AG08396 (cell line): ENCODE measurements at regions not wholly inside any gene's neighbourhood (a gene's known extent, or its start where the extent isn't known, plus 50 kb on each side); places are given as distances from the start of the nearest gene placed in this dataset.
"Not testable (repeated sequence)": the region's sequence is repeated elsewhere in the genome, so short reads cannot be mapped to it uniquely, and the experiment has no call there.

Experiments
- DNase-seq: peaks from one replicate; pipeline ENCODE4 v3.0.0; 2012; ENCODE audit warnings: low spot score, mixed read lengths

DNA sequence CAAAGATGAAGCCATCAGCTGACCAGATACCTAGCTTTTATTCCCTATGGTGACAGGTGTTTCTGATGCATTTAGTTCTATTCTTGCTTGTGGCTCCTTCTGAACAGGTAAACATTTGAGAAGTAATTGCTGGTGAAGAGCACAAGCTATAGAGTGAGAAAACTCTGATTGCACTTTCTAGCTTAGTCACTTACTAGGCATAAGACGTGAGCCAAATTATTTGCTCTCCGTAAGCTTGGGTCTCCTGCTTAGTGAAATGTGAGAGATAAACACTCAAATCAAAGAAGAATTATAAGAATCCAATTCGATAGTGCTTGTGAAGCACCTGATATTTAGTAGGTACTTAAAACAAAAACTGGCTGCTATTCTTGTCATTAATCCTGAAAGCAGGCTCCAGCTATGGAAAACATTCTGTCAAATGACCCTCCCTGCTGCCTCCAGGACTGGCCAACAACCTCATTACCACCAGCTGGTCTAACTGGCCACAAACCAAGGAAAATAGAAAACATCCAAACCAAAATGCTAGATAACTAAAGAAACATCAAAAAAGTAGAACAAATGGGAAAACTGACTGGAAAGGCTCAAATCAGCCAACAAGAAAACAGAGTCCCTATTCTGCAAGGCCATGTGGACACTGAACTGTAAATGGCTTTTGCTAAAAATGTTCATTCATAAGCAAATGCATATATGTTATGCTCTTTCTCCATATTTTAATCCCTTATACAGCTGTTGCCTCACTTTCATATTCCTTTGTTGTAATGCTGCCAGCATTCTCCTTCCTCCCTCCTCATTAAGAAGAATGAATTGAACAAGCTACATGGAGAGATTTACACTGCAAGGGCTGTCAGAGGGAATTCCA, 616.1 kb downstream of the DTWD2 start:
- no peak for DNase-seq

DNA sequence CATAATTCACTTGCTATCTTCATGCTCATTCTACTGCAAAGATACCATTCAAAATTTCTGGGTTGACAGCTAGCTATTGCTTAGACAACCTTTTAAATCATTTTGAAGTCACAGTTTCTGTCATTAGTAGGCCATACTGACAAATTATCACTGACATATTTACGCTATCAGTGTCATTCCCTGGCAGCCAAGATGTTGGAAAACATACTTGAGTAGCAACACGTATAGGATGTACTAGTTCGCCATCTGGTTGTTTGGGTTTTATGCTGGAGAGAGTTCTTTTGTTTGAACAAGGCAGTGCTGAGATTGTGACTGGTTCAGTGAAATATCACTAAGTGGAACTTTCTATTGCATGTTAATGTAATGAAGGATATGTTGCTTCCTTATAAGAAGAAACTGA, 621.9 kb downstream of the DTWD2 start:
- no peak for DNase-seq

DNA sequence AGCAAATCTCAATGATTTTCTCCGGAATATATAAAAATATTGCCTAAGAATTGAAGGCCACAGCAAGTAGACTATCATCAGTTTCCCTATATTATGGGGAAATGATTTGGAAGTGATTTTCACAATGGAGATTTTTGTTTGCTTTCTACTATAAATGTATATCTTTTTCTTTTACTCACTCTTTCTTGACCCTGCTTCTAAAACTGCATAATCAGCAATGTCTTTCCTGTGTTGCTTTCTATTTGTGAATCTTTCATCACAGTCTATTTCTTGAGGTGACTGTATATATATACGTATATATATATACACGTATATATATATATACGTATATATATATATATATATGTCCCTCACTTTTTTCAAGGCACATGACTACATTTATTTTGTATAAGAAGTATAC, 622.6 kb downstream of the DTWD2 start:
- DNase-seq: no peak

DNA sequence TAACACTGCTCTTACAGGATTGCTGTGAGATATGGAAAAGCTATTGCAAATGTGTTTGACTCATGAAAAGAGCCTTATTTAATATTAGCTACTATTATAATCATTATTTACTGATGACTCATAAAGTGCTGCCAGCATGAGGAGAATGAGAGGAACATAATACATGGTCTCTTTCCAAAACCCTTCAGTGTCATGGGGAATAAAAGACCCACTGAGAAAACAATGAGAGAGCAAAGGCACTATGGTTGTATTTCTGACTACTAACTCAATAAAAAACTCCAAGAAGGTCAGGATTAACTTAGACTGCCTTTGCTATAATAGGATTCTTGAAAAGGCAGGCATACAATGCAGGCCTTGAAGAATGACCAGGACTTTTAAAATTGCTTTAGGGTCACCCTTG, 633.5 kb downstream of the DTWD2 start:
- no peak for DNase-seq

DNA sequence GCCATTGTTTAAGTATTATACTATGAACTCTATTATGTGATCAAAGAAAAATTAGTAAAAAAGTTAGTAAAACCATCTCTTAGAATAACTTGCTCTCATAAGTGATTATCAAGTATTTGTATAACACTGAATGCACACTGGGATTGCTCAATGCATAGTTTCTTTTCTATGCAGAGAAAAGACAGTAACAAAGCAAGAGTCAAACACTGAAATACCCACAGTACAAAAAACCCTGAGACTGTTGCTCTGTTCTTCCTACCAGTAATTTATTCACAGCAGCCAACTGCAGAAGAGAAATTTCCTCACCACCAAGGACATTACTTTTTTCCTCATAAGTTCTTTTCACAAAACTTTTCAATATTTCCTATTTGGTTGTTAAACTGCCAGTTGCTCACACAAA, 634.4 kb downstream of the DTWD2 start:
- no peak for DNase-seq

DNA sequence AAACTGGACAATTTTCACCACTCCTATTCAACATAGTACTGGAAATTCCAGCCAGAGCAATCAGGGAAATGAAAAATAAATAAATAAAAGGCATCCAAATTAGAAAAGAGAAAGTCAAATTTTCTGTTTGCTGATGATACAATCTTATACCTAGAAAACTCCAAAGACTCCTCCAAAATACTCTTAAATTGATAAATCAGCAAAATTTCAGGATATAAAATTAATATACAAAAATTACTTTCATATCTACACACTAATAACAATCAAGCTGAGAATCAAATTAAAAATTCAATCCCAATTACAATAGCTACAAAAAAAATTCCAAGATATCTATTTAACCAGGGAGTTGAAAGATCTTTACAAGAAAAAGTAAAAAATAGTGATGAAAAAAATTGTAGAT, 651.9 kb downstream of the DTWD2 start:
- DNase-seq: no peak

DNA sequence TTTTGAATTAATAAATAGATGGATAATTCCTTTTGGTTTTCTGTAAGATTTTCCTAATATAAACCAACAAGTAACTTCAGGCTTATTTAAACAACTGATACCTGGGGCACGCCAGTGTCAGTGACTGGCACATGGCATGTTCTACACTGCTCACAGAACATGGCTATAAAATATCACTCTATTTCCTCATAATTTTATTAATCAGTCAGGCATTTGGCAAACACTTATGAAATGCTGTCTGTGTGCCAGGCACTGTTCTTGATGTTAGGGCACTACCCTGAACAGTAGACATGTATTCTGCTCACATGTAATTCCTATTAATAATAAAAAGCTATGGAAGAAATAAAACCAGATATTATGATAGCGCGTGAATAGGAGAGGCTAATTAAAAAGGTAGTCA, 661.0 kb downstream of the DTWD2 start:
- no peak for DNase-seq

DNA sequence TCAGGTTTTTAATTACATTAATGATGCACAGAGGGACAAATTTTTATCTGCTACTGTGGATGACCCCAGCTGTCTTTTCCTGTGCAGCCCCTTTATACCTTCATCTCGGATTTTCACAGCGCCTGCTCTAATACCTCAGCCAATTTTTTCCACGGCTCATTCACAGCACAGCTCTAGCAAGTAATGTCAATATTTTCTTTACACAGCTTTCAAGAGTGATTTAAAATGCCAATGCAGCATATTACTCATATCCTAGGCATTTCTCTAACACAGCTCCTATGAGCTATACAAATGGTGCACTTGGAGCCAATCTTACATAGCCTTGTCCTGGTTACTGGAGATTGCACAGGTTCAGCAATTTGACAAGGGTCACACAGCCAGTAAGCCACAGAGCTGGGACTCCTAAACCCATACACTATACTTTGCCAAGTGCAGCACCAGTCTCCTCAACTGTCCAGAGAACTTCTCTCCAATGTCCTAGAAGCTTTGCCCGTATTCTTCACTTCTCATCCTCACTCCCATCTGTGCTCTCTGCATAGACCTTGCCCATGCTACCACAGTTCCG, 661.8 kb downstream of the DTWD2 start:
- DNase-seq: no peak

DNA sequence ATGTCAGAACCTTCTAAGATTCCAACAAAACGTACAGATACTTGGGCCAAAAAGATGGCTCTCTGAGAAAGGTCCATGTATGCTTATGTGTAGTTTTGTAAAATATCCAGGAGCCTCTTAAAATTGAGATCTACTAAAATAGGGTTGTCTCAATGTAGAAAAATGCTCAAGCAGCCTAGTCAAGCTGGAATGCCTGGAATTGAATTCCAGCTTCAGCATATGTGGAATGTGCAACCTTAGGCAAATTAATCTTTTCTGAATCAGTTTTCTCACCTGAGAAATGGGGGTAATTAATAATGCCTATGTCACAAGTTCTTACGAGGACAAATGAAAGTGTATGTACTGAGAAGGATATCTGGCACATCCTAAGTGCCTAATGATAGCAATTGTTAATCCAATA, 662.4 kb downstream of the DTWD2 start:
- DNase-seq: no peak

DNA sequence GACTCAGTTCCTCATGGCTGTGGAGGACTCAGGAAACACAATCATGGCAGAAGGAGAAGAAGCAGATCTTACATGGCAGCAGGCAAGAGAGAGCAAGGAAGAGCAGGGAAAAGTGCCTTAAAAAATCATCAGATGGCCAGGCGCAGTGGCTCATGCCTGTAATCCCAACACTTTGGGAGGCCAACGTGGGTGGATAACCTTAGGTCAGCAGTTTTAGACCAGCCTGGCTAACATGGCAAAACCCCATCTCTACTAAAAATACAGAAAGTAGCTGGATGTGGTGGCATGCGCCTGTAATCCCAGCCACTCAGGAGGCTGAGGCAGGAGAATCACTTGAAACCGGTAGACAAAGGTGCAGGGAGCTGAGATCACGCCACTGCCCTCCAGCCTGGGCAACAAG, 664.6 kb downstream of the DTWD2 start:
- DNase-seq: not testable (repeated sequence)

DNA sequence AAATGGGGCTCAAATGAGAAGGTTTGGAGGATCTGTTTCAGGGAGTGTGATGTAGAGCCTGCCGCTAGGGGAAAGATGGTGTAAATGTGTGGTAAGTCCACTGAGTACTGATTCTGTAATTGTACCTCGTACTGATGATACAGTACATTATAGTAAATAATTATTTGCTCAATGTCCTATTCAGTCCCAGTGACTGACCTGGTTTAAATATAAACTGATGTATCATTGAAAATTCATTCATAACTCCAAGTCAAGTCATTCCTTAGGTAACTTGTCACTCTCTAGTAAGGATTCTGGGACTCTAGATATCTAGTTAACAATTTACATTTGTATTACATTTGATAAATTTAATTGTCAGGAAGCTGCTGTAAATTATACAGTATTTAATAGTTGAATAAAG, 667.3 kb downstream of the DTWD2 start:
- no peak for DNase-seq

DNA sequence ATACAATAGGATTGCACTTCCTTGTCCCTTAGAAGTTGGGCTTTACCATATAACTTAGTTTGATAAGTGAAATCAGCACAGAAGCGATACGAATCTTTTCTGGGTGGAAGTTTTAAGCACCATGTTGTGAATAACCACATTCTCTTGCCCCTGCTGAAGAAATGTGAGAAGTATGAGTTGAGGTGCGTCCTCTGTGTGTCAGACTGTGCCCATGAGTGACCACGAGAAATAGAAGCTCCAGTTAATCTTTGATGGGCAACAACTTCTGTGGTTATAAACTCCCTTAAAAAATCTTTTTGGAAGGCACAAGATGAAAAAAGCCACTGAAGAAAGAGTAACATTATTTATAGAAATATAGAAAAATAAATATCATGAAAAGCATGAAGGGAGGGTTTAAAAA, 668.2 kb downstream of the DTWD2 start:
- DNase-seq: no peak

DNA sequence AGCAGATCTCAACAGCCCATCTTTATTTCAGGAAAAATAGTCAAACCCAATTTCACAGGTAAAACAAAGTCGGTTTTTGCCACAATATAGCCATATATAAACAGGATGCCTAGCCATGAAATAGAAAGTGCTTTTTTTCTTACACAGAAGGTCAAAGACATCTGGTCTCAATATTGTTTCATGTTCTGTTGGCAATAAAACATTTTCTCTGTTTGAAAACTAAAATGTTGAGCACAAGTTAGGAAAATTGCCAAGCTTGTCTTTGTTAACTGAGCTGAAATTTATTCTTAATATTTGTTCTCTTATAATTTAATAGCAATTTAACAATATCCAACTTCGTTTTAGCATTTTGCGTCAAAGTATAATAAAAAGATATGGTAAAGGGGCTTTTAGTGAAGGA, 673.4 kb downstream of the DTWD2 start:
- DNase-seq: no peak

DNA sequence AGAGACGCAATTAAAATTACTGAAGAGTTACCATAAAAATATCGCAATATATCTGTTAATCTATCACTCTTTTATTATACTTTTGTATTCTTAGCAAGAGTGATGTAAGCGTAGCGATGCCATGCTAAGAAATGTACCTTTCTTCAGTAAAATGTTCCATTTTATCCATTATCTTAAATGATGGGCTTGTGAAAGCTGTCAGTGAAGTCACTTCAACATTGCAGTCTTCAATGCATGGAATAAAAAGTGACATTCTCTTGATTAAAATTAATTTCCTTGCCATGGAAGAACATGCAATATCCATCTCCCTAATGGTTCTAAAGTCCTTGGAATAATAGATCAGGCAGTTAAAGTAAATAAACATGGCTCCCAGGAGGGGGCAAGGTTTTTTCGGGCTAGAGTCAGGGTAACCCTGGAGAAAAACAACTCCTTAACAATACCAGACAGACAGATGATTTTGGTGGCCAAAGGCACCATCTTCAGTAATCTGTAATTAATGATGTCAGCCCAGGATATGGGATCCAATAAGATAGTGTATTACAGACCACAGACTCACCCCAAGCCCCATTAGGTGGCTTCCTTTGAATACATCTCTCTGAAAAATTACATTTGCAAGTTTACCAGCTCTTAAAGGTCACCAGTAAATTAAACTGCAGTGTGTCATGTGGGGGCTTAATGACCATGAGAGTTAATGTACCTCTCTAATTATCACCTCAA, 677.1 kb downstream of the DTWD2 start:
- no peak for DNase-seq

DNA sequence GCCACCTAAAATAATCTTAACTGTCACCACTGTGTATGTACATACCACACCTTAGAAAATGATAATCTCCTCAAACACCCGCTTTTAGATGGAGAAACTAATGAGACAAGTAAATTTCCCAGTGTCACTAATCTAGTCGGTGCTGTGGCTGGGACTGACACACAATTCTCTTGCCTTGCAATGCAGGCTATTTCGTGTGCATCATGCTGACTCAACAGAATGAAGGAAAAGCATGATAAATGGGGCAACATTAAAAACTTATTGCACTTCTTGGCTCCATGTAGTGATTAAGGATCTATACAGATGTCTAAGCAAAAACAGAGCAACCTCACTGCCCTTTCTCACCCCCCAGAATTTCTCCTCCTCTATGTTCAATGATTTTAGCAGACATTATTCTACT, 677.9 kb downstream of the DTWD2 start:
- DNase-seq: no peak

DNA sequence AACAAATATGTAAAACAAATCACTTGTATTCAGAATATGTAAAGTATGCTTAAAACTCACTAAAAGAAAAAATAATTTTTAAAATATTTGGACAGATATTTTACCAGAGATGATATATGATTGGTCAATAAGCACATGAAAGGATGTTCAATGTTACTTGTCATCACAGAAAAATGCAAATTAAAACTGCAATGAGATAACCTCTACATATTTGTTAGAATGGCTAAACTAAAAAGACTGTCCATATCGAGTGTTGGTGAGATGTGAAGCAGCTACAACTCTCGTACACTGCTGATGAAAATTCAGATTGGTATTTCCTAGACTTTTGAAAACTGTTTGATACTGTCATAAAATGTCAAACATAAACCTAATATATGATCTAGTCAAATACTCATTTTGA, 685.1 kb downstream of the DTWD2 start:
- DNase-seq: no peak

DNA sequence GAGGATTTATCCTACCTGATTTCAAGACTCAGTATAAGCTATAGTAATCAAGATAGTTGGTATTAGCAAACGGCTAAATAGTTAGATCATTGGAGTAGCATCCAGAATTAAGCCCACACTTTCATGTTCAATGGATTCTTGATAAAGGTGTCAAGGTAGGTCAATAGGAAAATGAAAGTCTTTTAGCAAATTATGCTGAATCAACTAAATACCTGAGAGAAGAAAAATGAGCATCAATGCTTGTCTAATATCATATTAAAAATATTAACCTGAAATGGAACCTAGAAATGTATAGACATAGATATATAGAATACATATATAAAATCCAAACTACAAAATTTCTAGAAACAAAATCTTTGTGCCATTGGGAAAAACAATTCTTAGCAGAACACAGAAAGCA, 685.6 kb downstream of the DTWD2 start:
- DNase-seq: no peak

DNA sequence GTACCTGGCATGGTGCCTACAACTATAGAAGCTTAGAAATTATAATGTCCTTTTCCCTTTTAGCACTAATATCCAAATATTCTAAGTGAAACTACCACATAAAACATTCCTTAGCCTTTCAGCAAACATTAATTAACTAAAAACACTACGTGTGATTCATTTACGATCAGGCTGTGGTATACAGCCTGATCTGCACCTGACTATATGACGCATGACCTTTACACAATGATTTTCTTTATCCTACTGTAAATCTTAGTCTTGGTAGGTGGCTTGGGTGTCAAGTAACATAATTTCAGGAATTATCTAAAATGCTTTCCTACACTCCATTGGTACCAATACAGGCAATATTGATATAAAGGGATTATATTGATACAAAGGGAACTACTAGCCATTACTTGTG, 686.7 kb downstream of the DTWD2 start:
- no peak for DNase-seq

DNA sequence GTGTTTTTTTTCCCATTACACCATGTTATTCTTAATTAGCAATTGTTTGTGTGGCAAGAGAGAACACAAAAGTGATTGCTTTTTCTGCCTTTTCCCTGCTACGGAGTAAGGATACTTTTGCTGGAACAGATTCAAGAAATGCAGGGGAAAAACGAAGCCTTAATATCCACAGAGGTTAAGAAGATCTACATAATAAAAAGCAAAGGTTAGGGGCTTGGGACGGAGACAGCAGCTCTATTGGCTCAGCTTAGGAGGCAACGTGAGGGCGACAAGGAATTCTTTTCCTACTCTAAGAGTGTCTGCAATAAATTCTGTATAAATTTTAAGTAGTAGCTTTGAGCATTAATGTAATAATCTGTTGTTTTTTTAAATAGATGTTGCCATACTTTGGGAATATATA, 693.3 kb downstream of the DTWD2 start:
- no peak for DNase-seq

DNA sequence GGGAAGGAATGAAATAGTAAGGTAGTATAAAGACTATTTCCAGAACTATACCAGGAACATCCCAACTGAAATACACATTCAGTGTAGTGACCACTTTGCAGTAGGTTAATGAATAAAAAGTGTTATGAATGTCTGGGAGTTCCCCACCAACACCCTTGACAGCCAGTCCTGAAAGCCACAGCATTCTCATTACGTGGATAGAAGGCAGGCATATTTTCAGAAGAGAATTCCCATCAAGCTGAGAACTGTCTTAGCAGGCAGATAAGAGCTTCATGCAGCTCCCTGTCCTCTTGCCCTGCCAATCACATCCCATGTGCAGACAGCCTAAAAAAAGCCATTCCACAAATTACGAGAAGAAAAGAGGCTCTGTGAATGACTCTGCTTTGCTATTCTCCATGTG, 695.0 kb downstream of the DTWD2 start:
- no peak for DNase-seq

DNA sequence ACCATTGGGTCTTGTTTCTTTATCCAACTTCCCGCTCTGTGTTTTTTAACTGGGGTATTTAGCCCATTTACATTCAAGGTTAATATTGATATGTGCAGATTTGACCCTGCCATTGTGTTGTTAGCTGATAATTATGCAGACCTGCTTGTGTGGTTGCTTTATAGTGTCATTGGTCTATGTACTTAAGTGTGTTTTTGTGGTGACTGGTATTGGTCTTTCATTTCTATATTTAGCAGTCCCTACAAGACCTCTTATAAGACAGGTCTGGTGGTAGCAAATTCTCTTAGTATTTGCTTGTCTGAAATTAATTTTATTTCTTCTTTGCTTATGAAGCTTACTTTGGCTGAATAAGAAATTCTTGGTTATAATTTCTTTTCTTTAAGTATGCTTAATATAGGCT, 698.1 kb downstream of the DTWD2 start:
- no peak for DNase-seq

DNA sequence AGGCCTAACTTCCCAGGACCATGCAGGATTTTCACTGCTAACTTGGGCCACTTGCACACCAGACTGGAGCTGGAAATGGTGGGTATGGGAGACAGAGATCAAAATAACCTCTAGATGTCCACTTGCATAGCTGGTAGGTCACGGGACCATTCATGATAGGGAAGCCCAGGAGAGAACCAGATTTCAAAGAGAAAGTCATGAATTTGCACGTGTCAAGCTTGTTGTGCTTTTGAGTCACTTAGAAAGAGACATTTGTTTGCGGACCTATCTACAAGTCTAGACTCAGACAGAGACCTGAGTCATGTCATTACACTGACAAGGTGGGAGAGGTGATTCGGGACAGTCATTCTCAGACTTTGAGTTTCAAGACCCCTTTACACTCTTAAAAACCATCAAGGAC, 704.1 kb downstream of the DTWD2 start:
- not testable (repeated sequence) for DNase-seq

DNA sequence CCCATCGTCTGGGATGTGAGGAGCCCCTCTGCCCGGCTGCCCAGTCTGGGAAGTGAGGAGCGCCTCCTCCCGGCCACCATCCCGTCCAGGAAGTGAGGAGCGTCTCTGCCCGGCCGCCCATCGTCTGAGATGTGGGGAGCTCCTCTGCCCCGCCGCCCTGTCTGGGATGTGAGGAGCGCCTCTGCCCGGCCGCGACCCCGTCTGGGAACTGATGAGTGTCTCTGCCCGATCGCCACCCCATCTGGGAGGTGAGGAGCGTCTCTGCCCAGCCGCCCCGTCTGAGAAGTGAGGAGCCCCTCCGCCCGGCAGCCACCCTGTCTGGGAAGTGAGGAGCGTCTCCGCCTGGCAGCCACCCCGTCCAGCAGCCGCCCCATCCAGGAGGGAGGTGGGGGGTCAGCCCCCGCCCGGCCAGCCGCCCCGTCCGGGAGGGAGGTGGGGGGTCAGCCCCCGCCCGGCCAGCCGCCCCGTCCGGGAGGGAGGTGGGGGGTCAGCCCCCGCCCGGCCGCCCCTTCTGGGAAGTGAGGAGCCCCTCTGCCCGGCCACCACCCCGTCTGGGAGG, 705.8 kb downstream of the DTWD2 start:
- DNase-seq: not testable (repeated sequence)
